Bronchial epithelial cell (primary cell): ENCODE measurements at regions not wholly inside any gene's neighbourhood (a gene's known extent, or its start where the extent isn't known, plus 50 kb on each side); places are given as distances from the start of the nearest gene placed in this dataset.
"Not testable (repeated sequence)": the region's sequence is repeated elsewhere in the genome, so short reads cannot be mapped to it uniquely, and the experiment has no call there.

Experiments used
- DNase-seq: peaks from one replicate; pipeline ENCODE4 v3.0.0-alpha.2; 2010; ENCODE audit warnings: low read depth
- FAIRE-seq: peaks from 2 replicates; lab custom pipeline; 2011; peaks lifted over from hg19 to GRCh38; lab: Jason Lieb, UNC
- H3K27me3 ChIP-seq: 2 replicates; pipeline ENCODE4 v1.5.1; 2011; ENCODE audit warnings: low read length; ENCODE audit not compliant: control insufficient read depth, insufficient read depth
- H3K36me3 ChIP-seq: 2 replicates; pipeline ENCODE4 v1.5.1; 2011; ENCODE audit warnings: low read length; ENCODE audit not compliant: control insufficient read depth, insufficient read depth
- H3K4me3 ChIP-seq: 2 replicates; pipeline ENCODE4 v1.5.1; 2011; ENCODE audit warnings: mild to moderate bottlenecking, low read depth, low read length, control low read depth
- TF ChIP-seq, protein P1 (sequence below): IDR thresholded peaks from 2 replicates; pipeline ENCODE4 v1.5.1; 2011; ENCODE audit warnings: mild to moderate bottlenecking, moderate library complexity, low read length, control low read depth, inconsistent platforms; ENCODE audit not compliant: insufficient read depth, severe bottlenecking

- Histone ChIP-seq H3K36me3 (no peaks in the 10 kb centered on the region), H3K4me3 (no peak overlapping the region), H3K27me3 (no peaks in the 10 kb centered on the region)
- FAIRE-seq (no peak), DNase-seq (no peak)
- TF ChIP-seq, protein P1, sequence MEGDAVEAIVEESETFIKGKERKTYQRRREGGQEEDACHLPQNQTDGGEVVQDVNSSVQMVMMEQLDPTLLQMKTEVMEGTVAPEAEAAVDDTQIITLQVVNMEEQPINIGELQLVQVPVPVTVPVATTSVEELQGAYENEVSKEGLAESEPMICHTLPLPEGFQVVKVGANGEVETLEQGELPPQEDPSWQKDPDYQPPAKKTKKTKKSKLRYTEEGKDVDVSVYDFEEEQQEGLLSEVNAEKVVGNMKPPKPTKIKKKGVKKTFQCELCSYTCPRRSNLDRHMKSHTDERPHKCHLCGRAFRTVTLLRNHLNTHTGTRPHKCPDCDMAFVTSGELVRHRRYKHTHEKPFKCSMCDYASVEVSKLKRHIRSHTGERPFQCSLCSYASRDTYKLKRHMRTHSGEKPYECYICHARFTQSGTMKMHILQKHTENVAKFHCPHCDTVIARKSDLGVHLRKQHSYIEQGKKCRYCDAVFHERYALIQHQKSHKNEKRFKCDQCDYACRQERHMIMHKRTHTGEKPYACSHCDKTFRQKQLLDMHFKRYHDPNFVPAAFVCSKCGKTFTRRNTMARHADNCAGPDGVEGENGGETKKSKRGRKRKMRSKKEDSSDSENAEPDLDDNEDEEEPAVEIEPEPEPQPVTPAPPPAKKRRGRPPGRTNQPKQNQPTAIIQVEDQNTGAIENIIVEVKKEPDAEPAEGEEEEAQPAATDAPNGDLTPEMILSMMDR: no peak
Observed at GRCh38 chr9:26655166-26655565, 237.4 kb downstream of the CAAP1 start.

DNA sequence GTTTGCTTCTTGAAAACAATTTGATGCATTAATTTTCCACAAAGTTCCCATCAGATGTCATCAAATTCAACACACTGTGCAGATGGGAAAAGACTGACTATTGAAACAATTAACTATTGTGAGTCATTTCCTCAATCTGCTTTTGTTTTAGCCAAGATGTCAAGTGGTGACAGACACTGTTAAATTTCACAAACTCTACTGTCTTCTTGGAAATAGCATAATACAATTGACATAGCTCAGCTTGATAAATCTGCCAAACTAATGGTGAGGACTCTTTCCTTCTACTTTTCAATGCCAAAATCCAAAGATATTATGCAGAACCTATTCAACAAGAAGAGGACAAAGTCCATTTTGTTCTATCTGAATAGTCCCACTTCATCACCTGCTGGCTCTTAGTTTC lies 242.3 kb downstream of the CAAP1 start:
- Histone ChIP-seq H3K36me3 (no peaks in the 10 kb centered on the region), H3K27me3 (no peaks in the 10 kb centered on the region), H3K4me3 (no peak overlapping the region)
- DNase-seq: no peak
- TF ChIP-seq, protein P1: no peak
- no peak for FAIRE-seq

DNA sequence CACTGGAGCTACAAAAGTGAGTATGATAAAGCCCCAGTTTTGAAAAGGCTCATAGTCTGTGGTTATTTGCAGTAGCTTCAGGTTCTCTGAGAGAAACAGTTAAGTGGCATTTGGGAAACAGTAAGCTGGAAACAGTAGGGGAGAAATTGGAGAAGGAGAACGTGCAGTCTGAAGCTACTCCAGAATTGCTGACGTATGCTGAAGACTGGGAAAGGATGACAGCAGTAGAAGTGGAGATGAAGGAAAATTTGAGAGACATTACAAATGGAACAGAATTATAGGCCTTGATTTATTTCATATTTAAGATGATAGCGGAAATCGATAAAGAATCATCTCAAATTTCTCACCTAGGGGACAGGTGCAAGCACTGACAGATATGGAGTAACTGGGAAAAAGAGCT lies 248.8 kb downstream of the CAAP1 start:
- FAIRE-seq: no peak
- Histone ChIP-seq H3K4me3 (no peak overlapping the region), H3K36me3 (no peaks in the 10 kb centered on the region), H3K27me3 (no peaks in the 10 kb centered on the region)
- no peak for DNase-seq
- TF ChIP-seq, protein P1: no peak

GRCh38 chr9:26639761-26640160 lies 252.8 kb downstream of the CAAP1 start:
- no peak overlapping the region for H3K4me3 ChIP-seq
- FAIRE-seq (no peak), DNase-seq (no peak)
- no peaks in the 10 kb centered on the region for H3K27me3 ChIP-seq
- no peaks in the 10 kb centered on the region for H3K36me3 ChIP-seq
- TF ChIP-seq, protein P1: no peak

GRCh38 chr9:26637101-26637500 lies 255.5 kb downstream of the CAAP1 start:
- DNase-seq (no peak), FAIRE-seq (no peak)
- no peaks in the 10 kb centered on the region for H3K36me3 ChIP-seq
- no peak overlapping the region for H3K4me3 ChIP-seq
- no peaks in the 10 kb centered on the region for H3K27me3 ChIP-seq
- TF ChIP-seq, protein P1: no peak

- not testable (repeated sequence) for DNase-seq, FAIRE-seq, H3K4me3 ChIP-seq, H3K27me3 ChIP-seq, H3K36me3 ChIP-seq
Observed at GRCh38 chr9:26613851-26614350, 278.7 kb downstream of the CAAP1 start.
